Activated CD4-positive, alpha-beta T cell treated with anti-CD3 and anti-CD28 coated beads, Interleukin-2, amount 50 U/mL, for 24 hours (primary cell): ENCODE measurements at regions not wholly inside any gene's neighbourhood (a gene's known extent, or its start where the extent isn't known, plus 50 kb on each side); places are given as distances from the start of the nearest gene placed in this dataset.

Experiments used
- DNase-seq, 2 donors: peaks; one replicate each; pipeline ENCODE4 v3.0.0-alpha.2; 2020; ENCODE audit warnings: low read depth in 1 of 2, low spot score in 1 of 2

- peak; percentile 19 to 33 for DNase-seq
These were observed 63.2 kb upstream of the MAPRE2 start for GRCh38 chr18:34977838-34978532.

- DNase-seq = no peak
These were observed 62.7 kb upstream of the MAPRE2 start for GRCh38 chr18:34978533-34978893.

- DNase-seq = peak; percentile 32 to 78
These were observed 62.1 kb upstream of the MAPRE2 start for GRCh38 chr18:34978953-34979608.

GRCh38 chr18:34981487-34981886, 59.7 kb upstream of the MAPRE2 start:
- DNase-seq = no peak

GRCh38 chr18:34985963-34986362, 55.2 kb upstream of the MAPRE2 start:
- DNase-seq = no peak

- no peak for DNase-seq
These were observed 50.6 kb upstream of the MAPRE2 start for GRCh38 chr18:34990597-34990996.

- DNase-seq = no peak
These were observed 50.1 kb upstream of the MAPRE2 start for GRCh38 chr18:34991152-34991551.
